SK-N-MC (cell line): ENCODE measurements at regions not wholly inside any gene's neighbourhood (a gene's known extent, or its start where the extent isn't known, plus 50 kb on each side); places are given as distances from the start of the nearest gene placed in this dataset.

Experiments
- EZH2 ChIP-seq: fragments of 200-600 bp; sonication (generic); IDR thresholded peaks from one replicate; pipeline ENCODE4 v1.6.1; 2017; ENCODE audit warnings: antibody characterized with exemption
- POLR2AphosphoS5 ChIP-seq: IDR thresholded peaks from 2 replicates; pipeline ENCODE4 v1.6.1; 2012; ENCODE audit warnings: mild to moderate bottlenecking, low read depth, low read length, borderline replicate concordance

GRCh38 chr10:71081229-71081560, 131.2 kb upstream of the UNC5B start:
- no peak for TF ChIP-seq EZH2
- no peak for TF ChIP-seq POLR2AphosphoS5
